HEK293T (cell line): ENCODE measurements at regions not wholly inside any gene's neighbourhood (a gene's known extent, or its start where the extent isn't known, plus 50 kb on each side); places are given as distances from the start of the nearest gene placed in this dataset.

Experiments used
- ARNT ChIP-seq: fragments of 450-650 bp; IDR thresholded peaks from 2 replicates; pipeline ENCODE4 v1.6.1; 2017; ENCODE audit warnings: mild to moderate bottlenecking
- BHLHE40 ChIP-seq: fragments of 450-650 bp; IDR thresholded peaks from 2 replicates; pipeline ENCODE4 v1.6.1; 2016; ENCODE audit warnings: mild to moderate bottlenecking, moderate library complexity, borderline replicate concordance
- ELF4 ChIP-seq: fragments of 450-650 bp; IDR thresholded peaks from 2 replicates; pipeline ENCODE4 v1.6.1; 2017; ENCODE audit warnings: antibody characterized with exemption
- FOXA1 ChIP-seq: fragments of 450-650 bp; IDR thresholded peaks from 2 replicates; pipeline ENCODE4 v1.6.1; 2016; ENCODE audit warnings: mild to moderate bottlenecking
- FOXK2 ChIP-seq: fragments of 450-650 bp; IDR thresholded peaks from 2 replicates; pipeline ENCODE4 v1.6.1; 2016; ENCODE audit warnings: mild to moderate bottlenecking
- FOXM1 ChIP-seq: fragments of 450-650 bp; IDR thresholded peaks from 2 replicates; pipeline ENCODE4 v1.6.1; 2017; ENCODE audit warnings: mild to moderate bottlenecking, borderline replicate concordance
- HDGF ChIP-seq: fragments of 450-650 bp; IDR thresholded peaks from 2 replicates; pipeline ENCODE4 v1.6.1; 2017; ENCODE audit warnings: antibody characterized with exemption, borderline replicate concordance
- L3MBTL2 ChIP-seq: fragments of 450-650 bp; conservative IDR thresholded peaks from 2 replicates; pipeline ENCODE4 v1.6.1; 2016; ENCODE audit warnings: mild to moderate bottlenecking
- LEF1 ChIP-seq: fragments of 450-650 bp; IDR thresholded peaks from 2 replicates; pipeline ENCODE4 v1.6.1; 2017; ENCODE audit warnings: mild to moderate bottlenecking, borderline replicate concordance
- PKNOX1 ChIP-seq: fragments of 450-650 bp; IDR thresholded peaks from 2 replicates; pipeline ENCODE4 v1.6.1; 2016
- SP1 ChIP-seq: fragments of 450-650 bp; IDR thresholded peaks from 2 replicates; pipeline ENCODE4 v1.6.1; 2017
- SUZ12 ChIP-seq: fragments of 450-650 bp; IDR thresholded peaks from 2 replicates; pipeline ENCODE4 v1.6.1; 2016; ENCODE audit warnings: mild to moderate bottlenecking
- TARDBP ChIP-seq: fragments of 450-650 bp; IDR thresholded peaks from 2 replicates; pipeline ENCODE4 v1.6.1; 2016

- TF ChIP-seq FOXA1 (no peak), SUZ12 (no peak), ELF4 (no peak), BHLHE40 (no peak), SP1 (no peak), ARNT (no peak), FOXM1 (no peak), PKNOX1 (no peak), HDGF (no peak), L3MBTL2 (no peak), LEF1 (no peak), FOXK2 (no peak), TARDBP (no peak)
Observed at GRCh38 chr13:110799246-110800236, 86.0 kb downstream of the ING1 start.
